ENCODE measurements at regions not wholly inside any gene's neighbourhood (a gene's known extent, or its start where the extent isn't known, plus 50 kb on each side); places are given as distances from the start of the nearest gene placed in this dataset.

GRCh38 chr14:101181446-101182313 lies 278.2 kb upstream of the RTL1 start:
- TF ChIP-seq EZH2 (IDR thresholded peaks at IDR 0.05) (no peak), POLR2AphosphoS5 (IDR thresholded peaks at IDR 0.05; ENCODE audit: borderline replicate concordance, low read depth, low read length) (no peak)

Measured in SK-N-MC (cell line).